HG03025 (cell line): ENCODE measurements at regions not wholly inside any gene's neighbourhood (a gene's known extent, or its start where the extent isn't known, plus 50 kb on each side); places are given as distances from the start of the nearest gene placed in this dataset.

ENCODE experiments used
- ATAC-seq: cut with Tn5 transposase; IDR thresholded peaks from one replicate; pipeline ENCODE4 v1.9.1; 2021; ENCODE audit warnings: mild to moderate bottlenecking, moderate library complexity; ENCODE audit not compliant: unreplicated experiment, low FRiP score

- no peak for ATAC-seq
Measured at GRCh38 chr13:83232626-83233025, 649.6 kb downstream of the SLITRK1 start.

GRCh38 chr13:83229574-83230305 lies 652.5 kb downstream of the SLITRK1 start:
- ATAC-seq = no peak

GRCh38 chr13:83223546-83223945 lies 658.7 kb downstream of the SLITRK1 start:
- ATAC-seq = no peak

- ATAC-seq = no peak
Measured at GRCh38 chr13:83221813-83222241, 660.4 kb downstream of the SLITRK1 start.

DNA sequence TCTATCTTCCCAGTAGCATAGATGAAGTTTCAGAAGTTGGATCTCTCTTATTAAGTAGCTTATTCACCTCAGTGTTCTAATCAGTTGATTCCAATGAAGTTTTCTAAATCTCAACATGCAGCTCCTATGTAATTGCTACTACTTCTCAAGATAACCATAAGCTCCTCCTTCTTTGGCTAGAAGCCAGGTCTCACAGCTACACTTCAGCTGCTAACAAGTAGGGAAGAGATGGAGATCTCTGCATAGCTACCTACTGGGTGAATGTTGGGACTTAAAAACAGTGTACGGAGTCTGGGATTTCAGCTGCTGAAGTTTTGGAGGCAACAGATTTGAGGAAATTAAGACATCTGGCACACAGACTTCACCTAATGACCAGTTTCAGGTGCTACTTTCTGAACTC lies 661.0 kb downstream of the SLITRK1 start:
- no peak for ATAC-seq

- no peak for ATAC-seq
Measured at GRCh38 chr13:83220241-83220640, 662.0 kb downstream of the SLITRK1 start.

DNA sequence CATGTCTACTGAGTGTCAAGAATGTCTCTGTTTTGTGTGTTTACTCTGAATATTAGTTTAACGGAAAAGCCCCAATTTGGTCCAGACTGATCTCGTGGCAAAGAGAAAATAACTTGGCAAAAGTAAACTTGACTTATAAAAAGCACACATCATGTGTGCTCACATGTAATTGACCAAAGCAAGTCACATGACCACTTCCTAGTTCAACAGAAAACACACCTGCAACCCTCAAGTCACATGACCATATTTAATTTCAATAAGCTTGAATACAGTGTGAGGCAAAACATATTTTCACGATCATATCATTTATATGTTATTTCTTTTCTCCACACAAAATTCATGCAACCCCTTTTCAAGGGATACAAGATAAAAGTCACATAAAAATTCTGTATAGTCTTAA lies 662.4 kb downstream of the SLITRK1 start:
- ATAC-seq = no peak

GRCh38 chr13:83216479-83217245 lies 665.6 kb downstream of the SLITRK1 start:
- ATAC-seq = no peak

GRCh38 chr13:83215627-83216026 lies 666.6 kb downstream of the SLITRK1 start:
- ATAC-seq = no peak

DNA sequence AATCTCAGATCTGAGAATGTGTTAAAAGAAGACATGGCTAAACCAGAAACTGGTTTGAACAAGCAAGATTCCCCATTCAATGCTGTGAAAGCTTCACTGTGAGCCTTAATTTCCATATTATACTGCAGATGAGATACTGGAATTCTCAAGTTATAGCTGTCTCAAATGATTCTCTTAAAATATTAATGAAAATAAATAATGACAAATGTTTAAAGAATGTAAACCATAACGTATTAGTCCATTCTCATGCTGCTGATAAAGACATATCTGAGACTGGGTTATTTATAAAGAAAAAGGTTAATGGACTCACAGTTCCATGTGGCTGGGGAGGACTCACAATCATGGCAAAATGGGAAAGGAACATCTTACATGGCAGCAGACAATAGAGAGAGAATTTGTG lies 667.8 kb downstream of the SLITRK1 start:
- no peak for ATAC-seq

GRCh38 chr13:83211301-83211700 lies 671.0 kb downstream of the SLITRK1 start:
- no peak for ATAC-seq

- ATAC-seq = no peak
Measured at GRCh38 chr13:83204886-83205285, 677.4 kb downstream of the SLITRK1 start.

DNA sequence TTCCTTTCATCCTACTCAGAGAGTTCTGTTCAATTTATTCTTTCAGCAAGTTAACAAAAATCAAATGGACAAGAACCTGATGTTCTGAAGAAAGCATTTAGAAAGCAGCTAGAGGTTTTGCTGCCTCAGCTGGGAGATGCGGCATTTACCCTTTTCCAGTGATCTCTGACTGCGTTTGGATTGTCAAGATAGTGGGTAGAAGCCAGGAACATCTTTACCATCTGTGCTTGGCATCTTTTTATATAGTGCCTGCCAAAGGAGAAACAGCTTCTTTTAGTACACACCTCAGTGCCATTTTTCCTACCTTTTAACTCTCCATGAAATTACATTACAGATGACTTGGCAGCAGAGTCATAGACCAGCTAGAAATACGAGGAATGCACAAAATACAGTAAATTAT lies 680.8 kb downstream of the SLITRK1 start:
- no peak for ATAC-seq

- ATAC-seq = no peak
Measured at GRCh38 chr13:83197316-83197715, 685.0 kb downstream of the SLITRK1 start.

- no peak for ATAC-seq
Measured at GRCh38 chr13:83190020-83190419, 692.3 kb downstream of the SLITRK1 start.

- ATAC-seq = no peak
Measured at GRCh38 chr13:83184819-83185218, 697.5 kb downstream of the SLITRK1 start.

DNA sequence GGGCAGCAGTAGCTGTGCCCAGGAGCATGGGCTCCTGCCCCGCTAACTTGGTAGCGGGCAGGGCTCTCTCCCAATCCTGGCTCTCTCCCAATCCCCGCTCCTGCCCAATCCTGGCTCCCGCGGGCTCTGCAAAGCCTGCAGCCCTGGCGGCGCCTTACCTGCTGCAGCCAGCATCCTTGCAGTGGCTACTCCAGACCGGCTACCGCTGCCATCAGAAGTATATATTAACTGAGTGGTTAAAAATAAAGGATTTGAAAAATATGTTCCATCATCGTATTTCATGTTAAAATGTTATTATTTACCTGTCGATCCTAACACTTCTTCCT lies 698.2 kb downstream of the SLITRK1 start:
- ATAC-seq = no peak

DNA sequence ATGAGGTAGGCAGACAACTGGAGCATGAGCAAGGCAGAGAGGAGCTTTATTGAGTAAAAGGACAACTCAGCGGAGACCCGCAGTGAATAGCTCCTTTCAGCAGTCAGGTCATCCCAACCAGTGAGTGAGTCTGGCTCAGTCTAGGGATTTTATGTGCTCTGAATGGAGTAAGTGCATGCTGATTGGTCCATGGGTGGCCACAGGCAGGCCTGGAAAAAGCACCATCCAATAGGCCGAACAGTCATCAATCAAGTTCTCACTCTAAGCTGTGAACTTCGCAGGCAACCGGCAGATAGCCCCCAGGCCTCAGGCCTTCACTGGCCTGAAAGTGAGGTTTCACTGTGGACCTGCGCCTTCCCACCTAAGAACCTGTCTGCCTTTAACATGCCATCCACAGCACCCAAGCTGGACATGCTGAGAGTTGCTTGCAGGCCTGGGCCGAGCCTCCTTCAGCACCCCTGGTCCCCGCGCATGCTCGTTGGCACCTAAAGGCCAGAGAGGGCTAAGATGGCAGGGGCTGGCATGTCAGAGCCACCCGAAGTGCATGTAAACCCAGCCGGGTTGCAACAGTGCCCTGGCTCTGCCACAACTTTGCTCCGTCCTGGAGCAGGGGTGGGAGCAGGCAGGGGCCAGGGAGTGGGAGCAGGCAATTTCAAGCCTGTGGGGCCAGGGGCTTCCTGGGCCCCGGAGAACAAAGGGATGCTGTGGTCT lies 698.7 kb downstream of the SLITRK1 start:
- no peak for ATAC-seq

GRCh38 chr13:83182845-83183244 lies 699.4 kb downstream of the SLITRK1 start:
- ATAC-seq = no peak

- no peak for ATAC-seq
Measured at GRCh38 chr13:83178008-83178407, 704.3 kb downstream of the SLITRK1 start.

GRCh38 chr13:83168590-83168989 lies 713.7 kb downstream of the SLITRK1 start:
- no peak for ATAC-seq
